GM21528 (cell line): ENCODE measurements at regions not wholly inside any gene's neighbourhood (a gene's known extent, or its start where the extent isn't known, plus 50 kb on each side); places are given as distances from the start of the nearest gene placed in this dataset.
"Not testable (repeated sequence)": the region's sequence is repeated elsewhere in the genome, so short reads cannot be mapped to it uniquely, and the experiment has no call there.

Experiments
- ATAC-seq: cut with Tn5 transposase; IDR thresholded peaks from one replicate; pipeline ENCODE4 v1.9.1; 2021; ENCODE audit warnings: mild to moderate bottlenecking, moderate library complexity; ENCODE audit not compliant: unreplicated experiment, low FRiP score

DNA sequence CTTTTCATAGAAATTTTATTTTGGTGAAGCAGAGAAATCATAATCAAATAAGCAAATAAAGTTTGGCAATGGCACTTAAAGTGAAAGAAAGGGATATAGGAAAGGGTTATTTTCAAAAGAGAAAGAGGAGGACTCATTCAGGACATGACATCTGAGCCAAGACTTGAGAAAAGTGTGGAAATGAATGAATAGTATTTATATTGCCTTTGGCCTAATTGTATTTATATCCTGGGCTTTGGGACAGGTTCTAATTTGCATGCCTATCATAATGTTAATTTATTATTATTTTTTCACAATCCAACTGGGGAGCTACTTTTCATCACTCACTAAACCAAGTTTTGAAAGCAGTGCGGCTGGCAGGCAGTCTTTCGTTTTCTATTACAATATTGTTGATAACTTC is 376.8 kb downstream of the HGF start:
- ATAC-seq, result no peak

- ATAC-seq, result no peak
Observed at GRCh38 chr7:81385370-81385769, 384.5 kb downstream of the HGF start.

DNA sequence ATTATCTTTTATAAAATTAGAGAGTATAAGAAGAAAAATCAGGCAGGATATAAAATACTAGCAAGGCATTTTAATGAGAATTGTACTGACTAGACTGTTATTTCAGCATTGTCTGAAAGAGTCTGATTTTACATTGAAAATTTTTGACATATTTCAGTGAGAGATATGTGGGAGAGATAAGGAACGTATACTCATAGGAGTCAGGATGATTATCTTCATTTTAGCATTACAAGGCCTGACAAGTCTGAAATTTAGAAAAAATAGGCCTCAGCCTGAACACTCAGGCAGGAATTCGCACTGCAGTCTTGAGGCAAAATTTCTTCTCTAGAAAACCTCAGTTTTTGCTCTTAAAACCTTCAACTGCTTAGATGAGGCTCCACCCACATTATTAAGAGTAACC is 386.0 kb downstream of the HGF start:
- no peak for ATAC-seq

DNA sequence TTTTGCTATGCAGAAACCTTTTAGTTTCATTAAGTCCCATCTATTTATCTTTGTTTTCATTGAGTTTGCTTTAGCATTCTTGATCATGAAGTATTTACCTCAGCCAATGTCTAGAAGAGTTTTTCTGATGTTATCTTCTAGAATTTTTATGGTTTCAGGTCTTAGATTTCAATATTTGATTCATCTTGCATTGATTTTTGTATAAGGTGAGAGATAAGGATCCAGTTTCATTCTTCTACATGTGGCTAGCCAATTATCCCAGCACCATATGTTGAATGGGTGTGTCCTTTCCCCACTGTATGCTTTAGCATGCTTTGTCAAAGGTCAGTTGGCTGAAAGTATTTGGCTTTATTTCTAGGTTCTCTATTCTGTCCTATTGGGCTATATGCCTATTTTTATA is 395.2 kb downstream of the HGF start:
- not testable (repeated sequence) for ATAC-seq

DNA sequence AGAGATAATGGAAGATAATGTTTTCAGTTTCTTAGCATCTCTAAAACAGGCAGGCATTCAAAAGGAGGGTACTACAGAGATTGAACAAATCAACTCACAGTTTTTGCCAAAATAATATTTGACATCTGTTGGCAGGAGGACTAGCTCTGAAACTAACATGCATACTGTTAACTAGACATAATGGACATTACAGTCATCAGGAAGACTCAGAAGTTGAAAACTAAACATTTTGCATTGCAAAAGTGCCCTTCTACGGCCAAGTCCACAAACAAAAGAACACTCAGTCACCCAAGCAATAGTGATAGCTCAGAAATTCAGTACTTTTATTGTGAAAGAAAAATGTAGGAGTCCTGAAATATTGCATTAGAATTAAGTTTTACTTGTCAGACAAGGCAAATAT is 399.0 kb downstream of the HGF start:
- ATAC-seq, result no peak

GRCh38 chr7:81367326-81367931 is 402.4 kb downstream of the HGF start:
- no peak for ATAC-seq

DNA sequence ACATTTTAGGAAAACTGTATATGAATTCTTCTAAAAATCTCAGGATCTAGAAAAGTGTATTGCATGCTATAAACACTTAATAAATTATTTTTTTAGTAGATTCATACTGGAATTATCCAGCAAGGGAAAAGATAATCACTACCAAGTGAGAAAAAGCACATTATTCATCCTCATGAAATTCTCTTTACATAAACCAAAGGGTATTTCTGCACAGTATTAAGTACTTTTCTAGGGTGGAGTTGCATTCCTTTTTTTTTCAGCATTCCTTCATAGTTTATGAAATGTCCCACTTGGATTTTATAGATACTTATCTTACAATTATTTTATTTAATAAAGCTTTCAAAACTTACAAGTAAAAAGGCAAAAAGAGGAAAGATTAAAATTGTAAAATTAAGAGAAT is 403.3 kb downstream of the HGF start:
- ATAC-seq, result no peak

DNA sequence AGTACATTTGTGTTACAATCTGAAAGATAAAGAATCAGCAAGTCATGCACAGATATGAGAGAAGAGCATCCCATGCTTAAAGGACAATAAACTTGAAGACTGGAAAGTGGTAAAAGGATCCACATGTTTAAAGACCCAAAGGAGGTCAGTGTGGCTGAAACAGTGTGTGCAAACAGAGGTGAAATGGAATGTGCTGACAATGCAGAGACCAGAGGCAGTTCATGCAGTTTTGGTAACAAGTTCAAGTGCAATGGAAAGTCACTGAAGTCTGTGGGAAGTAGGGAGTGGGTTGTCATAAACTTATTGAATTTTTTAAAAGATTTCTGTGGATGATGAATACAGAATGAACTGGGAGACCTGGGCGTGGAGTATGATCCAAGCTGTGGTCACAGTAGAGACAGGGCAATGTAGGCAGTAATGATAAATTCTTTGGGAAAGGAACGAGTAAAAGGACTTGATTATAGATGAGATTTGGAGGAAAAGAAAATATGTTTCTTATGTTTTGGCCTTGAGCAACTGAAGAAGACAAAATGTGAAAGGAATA is 408.0 kb downstream of the HGF start:
- no peak for ATAC-seq

DNA sequence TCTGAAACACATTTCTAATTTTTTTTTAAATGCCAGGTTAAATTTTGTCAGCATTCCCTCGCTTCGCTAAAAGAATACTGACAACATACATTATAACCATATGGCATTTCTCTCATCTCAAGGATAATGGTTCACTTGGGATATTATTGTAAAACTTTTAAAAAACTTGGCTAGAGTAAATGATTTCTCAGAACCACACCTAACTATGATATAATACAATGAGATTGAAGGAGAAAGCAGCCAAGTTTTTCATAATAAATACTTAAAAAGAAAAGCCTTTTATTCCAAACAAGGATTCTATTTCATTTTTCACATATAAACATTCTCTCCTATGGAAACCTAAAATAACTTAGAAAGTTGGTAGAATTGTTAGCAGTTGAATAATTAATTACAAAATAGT is 413.9 kb downstream of the HGF start:
- no peak for ATAC-seq

GRCh38 chr7:81349044-81349443 is 420.8 kb downstream of the HGF start:
- ATAC-seq, result no peak

GRCh38 chr7:81339946-81340345 is 421.1 kb upstream of the SEMA3C start:
- no peak for ATAC-seq

GRCh38 chr7:81333536-81333935 is 414.7 kb upstream of the SEMA3C start:
- no peak for ATAC-seq

DNA sequence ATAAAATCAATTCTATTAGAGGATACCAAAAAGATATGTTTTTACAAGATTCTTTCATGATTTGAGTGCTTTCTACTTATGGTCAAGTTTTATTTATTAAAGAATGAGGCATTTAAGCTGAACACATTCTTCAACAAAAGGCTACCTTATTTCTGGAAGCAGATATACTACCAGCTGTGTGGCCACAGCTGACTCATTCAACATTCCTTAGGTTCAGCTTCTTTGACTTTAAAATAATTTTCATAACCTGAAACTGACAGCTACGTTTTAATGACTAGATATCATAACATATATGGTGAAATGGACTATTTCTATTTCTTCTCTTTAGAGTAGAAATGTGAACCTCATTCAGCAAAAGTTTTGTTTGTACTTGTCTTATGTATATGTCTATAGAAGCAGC is 414.2 kb upstream of the SEMA3C start:
- ATAC-seq, result no peak

DNA sequence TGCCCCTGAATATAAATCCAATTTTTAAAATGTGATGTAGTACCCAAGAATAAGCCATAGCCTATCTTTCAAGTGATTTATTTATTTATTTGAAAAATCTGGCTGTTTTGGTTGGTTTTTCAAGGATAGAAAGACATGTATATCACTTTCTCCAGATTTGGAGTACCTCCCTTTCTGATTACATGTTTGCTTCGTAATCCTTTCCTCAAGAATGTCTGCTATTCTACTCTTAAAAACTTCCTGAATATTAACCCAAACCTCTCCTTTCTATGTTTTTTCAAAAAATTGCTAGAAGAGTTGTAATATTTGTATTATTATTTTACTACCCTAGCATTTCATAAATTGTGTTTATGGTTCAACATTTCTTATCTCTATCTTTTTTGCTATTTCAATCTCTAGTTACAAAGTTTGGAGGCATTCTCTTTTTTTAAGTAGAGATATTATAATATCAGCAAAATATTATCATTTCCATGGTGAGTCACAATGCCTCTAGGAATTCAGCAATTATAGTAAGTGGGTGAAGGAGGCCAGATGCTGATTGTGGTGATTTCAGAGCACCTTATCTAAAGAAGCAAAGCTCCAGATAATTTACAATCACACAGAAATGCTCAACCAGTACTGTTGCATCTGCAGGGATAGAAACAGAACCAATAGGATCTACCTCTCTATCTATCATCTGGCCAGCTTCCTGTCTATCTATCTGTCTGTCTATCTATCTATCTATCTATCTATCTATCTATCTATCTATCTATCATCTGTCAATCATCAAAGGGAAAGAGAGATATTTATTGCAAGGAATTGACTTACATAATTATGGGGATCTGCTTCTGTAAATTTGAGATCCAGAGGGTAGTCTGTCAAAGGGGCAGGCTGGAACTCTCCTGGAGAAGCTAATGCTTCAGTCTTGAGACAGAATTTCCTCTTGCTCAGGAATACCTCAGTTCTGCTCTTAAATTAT is 412.5 kb upstream of the SEMA3C start:
- ATAC-seq, result no peak

DNA sequence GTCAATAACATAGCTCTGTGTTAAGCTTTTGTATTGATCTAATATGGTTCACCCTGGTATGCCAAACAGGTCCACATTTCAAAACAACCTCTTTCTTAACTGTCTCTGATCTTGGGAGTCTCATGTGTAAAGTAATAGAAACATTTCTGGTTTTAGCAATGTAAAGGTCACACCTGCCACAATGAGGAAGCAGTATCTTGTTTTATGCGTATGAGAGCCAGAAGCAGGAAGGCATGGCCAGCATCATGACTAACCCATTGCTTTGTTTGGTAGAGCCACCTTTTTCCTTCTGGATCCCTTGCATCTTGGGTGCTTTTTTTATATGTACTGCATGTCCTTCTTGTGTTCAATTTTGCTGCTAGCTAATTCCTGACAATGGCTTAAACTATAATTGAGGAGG is 411.3 kb upstream of the SEMA3C start:
- no peak for ATAC-seq

DNA sequence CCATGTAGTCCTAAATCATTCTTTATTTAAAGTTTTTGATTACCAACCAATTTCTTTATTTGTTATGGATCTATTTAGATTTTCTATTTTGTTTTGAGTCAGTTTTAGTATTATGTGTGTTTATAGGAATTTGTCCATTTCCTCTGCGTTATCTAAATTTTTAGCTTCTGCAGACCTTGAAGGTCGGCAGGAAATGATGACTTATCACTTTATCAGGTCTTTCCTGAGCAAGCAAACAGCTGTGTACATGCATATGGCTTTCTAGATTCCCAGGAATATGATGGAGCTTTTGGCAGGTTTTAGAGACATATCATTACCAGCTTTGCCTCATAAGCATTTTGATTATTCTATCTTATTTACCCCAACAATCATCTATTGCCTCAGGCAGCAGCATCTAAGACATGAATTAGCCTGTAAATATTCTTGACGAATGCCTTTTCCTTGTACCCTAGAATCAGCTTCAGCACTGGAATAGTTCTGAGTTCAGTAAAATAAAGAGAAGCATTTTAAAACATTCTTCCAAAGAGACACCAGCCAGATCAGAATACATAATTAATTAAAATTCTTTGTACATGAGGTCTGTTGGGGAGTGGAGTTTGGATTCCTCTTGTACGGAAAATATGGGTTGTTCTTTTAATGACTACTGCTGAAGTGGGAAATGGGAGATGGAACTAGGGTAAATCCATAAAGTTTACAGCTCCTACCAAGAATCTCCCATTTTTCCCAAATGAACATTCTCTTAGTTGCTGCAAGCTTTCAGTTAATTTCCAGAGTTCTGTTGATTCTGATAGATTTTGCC is 408.8 kb upstream of the SEMA3C start:
- ATAC-seq, result no peak

DNA sequence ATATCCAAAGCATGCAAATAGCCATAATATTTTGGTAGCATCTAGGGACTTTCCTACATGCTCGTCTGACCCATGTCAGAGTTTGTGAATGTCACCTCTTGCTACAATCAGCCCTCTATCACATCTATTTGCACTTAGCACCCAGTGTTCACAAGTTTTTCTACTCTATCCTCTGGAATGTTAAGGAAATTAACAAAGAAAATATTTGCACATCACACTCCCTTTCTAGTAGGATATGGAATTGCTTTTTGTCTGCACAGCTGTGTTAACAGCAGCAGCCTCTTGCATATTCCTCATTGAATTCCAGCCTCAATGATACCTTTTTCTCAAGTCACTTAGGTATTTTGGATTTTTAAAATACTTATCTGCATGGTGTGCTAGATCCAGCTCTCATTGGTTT is 403.1 kb upstream of the SEMA3C start:
- no peak for ATAC-seq

DNA sequence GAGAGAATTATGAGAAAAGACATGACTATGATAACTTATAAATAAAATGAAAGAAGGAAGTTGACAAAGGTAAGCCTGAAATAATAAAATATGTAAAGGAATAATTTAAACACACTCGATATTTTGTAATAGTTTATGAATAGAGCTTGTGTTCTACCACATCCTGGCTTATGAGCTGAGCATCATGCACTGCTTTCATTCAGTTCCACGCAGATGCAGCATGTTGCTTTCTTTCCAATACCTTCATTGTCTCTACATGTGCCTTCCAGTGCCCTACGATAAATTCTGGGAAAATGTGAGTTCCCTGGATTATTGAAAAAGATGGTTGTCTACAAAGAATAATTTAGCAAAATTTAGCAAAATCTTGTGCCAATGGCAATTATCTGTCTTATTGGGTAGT is 398.9 kb upstream of the SEMA3C start:
- no peak for ATAC-seq

DNA sequence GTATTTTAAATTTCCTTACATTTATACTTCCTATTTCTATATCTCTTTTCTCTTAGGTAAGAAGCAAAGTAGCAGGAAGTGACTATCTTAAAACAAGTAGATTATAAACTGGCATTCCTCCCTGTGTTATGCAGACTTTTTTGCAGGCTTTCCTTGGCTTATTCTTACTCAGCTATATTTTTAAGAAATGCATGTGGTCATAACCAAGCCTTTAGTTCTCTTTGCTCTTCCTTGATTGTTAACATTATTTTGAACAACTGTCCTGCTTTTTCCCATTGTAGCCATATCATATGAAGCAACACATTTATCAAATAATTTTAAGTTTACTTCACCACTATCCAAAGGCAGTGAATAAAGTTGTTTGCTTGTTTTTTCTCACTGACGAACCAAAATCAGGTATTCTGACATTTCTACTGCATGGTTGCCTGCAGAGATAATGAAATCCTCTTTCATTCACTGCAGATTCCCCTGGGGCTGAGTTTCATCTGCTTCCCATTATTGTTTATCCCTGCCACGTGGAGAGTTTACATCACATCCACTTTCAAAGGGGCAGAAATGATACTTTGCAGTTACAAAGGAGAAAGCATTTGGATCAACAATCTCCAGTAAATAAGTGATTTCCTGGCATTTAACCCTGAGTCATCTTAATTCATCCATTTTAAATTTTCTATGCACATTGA is 389.9 kb upstream of the SEMA3C start:
- ATAC-seq, result no peak

GRCh38 chr7:81301815-81302214 is 383.0 kb upstream of the SEMA3C start:
- ATAC-seq, result no peak
